Left colon (tissue), 2 donors: ENCODE measurements at regions not wholly inside any gene's neighbourhood (a gene's known extent, or its start where the extent isn't known, plus 50 kb on each side); places are given as distances from the start of the nearest gene placed in this dataset.
A peak's percentile ranks its signal among the peaks of the same experiment; 100 is the strongest.
"Not testable (repeated sequence)": the region's sequence is repeated elsewhere in the genome, so short reads cannot be mapped to it uniquely, and the experiment has no call there.

Source experiments
- ATAC-seq: fragments of 200-7000 bp; cut with Tn5 transposase; one replicate; pipeline ENCODE4 v1.9.1; 2020; ENCODE audit warnings: mild to moderate bottlenecking, moderate library complexity
- DNase-seq, 2 donors: peaks; one replicate each; pipeline ENCODE4 v3.0.0-alpha.2; 2020
- intact Hi-C, 2 donors: fragments of 100-400 bp; cut with DNase I in 1 of 2; cut with micrococcal nuclease in 1 of 2; formaldehyde crosslinking; loops; one replicate each; pipeline versions ENCODE4 v1.11.2 to v1.14.0; 2022; cut with DNase I, micrococcal nuclease
- donor health status: DM: no; HTN: no; CAD: no.
- donor health status: DM: yes; HTN: yes; CAD: no.

- DNase-seq: no peak
- ATAC-seq: no peak
- intact Hi-C loops: no loop called here
Measured at GRCh38 chr1:184826001-184826400, 71.3 kb upstream of the EDEM3 start.

DNA sequence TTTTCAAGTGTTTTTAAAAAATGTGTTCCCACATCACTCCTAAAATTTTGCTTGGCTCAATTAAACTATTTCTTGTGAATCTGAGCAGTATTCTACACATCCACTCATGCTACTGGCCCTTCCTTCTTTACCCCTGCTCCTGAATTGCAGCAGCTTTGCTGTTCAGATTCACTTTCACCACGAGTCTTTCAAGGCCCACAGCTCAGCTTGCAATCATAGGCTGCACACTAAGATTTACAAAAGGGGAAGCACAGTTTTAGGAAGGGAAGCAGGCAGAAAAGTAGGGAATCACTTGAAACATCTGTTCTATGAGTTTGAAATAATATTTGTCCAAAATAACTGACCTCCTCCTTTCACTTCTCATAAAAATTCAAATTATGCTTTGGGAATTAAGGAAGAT is 70.9 kb upstream of the EDEM3 start:
- ATAC-seq (no peak), DNase-seq (no peak)
- intact Hi-C loops: no loop called here

GRCh38 chr1:184824691-184825323 is 70.1 kb upstream of the EDEM3 start:
- intact Hi-C loops: no loop called here
- no peak for ATAC-seq
- no peak for DNase-seq

- intact Hi-C loops: no loop called here
- no peak for ATAC-seq
- no peak for DNase-seq
Measured at GRCh38 chr1:184823080-184823479, 68.4 kb upstream of the EDEM3 start.

DNA sequence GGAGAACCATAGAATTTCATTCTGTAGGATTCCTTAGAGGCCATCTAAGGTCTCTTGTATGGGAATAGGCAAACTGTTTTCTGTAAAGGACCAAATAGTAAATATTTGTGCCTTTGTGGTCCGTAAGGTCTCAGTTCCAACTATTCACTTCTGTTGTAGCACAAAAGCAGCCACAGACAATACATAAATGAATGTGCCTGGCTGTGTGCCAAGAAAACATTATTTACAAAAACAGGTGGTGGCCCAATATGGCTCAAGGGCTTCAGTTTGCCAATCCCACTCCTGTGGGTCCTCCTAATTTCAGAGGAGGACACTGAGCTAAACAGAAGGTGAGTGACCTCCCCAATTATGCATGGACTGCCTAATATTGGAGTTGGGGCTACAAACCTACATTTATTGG is 67.6 kb upstream of the EDEM3 start:
- intact Hi-C loops: no loop called here
- DNase-seq (no peak), ATAC-seq (no peak)

DNA sequence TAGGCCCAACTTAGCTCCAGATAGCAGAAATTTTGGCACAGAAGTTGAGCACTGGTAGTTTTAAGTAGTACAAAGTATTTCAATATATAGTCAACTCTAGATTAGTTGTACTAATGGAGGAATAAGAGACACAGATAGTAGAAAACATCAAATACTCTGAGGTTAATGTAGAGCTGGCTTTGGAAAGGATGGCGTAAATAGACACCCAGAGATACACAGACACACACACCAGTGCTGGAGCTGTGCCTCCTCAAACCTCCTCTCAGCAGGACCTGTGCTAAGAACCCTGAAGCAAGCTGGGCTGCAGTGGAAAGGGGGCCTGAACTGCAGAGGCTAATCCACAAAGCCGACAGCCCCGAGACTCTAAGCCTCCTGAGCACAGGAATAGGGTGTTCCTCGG is 67.0 kb upstream of the EDEM3 start:
- intact Hi-C loops: no loop called here
- no peak for ATAC-seq
- DNase-seq: no peak

DNA sequence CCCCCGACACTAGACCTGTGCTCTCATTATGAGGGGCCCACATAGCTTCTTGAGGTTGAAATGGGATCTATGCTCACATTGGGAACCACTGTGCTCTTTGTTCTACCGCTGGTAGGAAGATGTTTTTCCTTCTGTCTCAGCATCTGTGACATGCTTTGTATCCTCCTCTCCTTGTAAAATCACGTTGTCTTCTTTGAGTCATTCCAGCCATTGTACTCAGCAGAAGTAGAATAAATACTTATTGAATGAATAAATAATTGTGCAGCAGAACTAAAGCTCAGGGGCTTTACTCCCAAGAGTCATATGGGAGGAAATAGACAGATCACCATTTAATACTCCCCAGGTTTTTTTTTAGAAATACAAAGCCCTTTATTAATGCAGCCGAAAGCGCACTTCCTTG is 66.3 kb upstream of the EDEM3 start:
- DNase-seq (no peak), ATAC-seq (no peak)
- intact Hi-C loops: no loop called here

DNA sequence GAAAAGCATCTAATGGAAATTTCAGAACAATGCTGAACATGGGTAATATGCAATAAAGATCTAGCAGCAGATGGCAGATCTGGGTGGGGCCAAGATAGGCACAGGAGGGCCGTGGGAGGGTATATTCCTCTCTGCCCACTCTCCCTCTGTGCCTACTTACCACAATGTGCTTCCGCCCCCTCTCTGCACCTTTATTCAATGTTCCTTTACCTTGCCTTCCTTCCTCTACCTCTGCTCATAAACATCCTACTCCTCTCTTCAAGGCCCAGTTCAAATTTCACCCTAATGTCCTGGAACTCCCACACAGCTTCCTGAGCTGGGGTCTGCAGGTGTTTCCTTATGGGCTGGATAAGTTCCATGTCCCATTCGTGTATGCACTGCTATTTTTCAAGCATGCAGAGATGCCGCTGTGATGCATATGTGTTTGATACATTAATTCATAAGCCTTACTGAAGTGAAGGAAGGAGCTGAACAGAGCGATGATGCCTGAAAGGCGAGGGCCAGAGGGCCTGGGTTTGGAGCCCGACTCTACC is 65.6 kb upstream of the EDEM3 start:
- intact Hi-C loops: no loop called here
- DNase-seq: no peak
- ATAC-seq: no peak

GRCh38 chr1:184818646-184819045 is 64.0 kb upstream of the EDEM3 start:
- DNase-seq: no peak
- no peak for ATAC-seq
- intact Hi-C loops: no loop called here

- DNase-seq, intact Hi-C loops, ATAC-seq: not testable (repeated sequence)
Measured at GRCh38 chr1:184817003-184817402, 62.3 kb upstream of the EDEM3 start.

GRCh38 chr1:184813528-184814089 is 59.0 kb upstream of the EDEM3 start:
- intact Hi-C loops: no loop called here
- no peak for ATAC-seq
- DNase-seq: no peak

GRCh38 chr1:184811439-184812111 is 56.9 kb upstream of the EDEM3 start:
- no peak for DNase-seq
- ATAC-seq: no peak
- intact Hi-C loops: no loop called here

- intact Hi-C loops: no loop called here
- ATAC-seq: no peak
- no peak for DNase-seq
Measured at GRCh38 chr1:184810735-184811343, 56.2 kb upstream of the EDEM3 start.

DNA sequence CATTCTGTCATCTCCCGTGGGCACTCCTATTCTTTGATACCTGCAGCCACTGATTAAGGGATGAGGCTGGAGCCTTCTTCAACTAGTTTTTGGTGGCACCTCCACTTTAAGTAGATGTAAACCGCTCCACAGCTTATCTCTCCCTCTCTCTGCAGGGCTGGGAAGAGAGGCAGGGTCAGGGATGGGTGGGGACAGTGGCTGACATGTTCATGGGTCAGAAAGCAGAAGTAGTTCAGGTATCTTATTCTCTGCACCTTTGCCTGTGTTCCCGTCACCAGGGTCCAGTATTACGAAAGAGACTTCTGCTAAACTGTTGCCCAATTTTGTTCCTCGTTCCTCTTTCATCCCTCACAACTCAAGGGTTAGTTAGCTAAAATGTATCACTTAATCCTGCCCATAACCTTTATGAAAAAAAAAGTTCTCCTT is 51.7 kb upstream of the EDEM3 start:
- no peak for DNase-seq
- ATAC-seq: no peak
- intact Hi-C loops: loop anchor here (2.0 to 10.0 kb wide), 2 partner anchors 176 to 178 kb away; no protein-coding TSS in a partner anchor

DNA sequence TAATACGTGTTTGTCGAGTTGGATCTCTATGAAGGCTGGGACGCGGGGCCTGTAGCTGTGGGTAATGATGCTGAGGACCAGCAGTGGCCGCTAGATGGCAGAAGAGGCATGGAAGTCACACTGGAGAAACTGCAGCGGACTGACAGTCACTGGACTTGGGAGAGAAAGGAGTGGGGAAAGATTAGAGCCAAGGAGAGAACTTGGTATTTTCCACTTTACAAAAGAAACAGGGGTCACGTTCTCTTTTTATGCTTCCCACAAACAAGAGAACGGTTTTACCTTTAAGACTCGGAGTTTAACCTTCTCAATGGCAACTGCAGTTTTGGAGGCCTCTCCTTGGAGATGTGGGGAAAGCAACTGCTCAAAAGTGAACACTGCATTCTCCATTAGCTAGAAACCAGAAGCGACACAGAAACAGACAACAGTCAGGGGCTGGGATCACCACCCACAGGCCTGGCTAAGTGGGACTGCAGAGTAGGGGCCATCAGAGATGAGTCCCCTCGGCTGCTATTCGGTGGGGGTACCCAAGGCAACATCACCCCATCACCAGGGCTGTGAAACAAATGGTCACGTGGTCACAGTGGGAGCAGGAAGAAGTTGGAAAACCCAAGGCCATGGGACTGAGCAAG is 51.1 kb upstream of the EDEM3 start:
- ATAC-seq: peak; percentile 98
- DNase-seq: peak; percentile 78 to 94
- intact Hi-C loops: loop anchor here (2.0 to 10.0 kb wide), 3 partner anchors 51 to 179 kb away; partner anchors contain the start of gene EDEM3 (in 1 of the 2)
